ENCODE measurements at regions not wholly inside any gene's neighbourhood (a gene's known extent, or its start where the extent isn't known, plus 50 kb on each side); places are given as distances from the start of the nearest gene placed in this dataset.

DNA sequence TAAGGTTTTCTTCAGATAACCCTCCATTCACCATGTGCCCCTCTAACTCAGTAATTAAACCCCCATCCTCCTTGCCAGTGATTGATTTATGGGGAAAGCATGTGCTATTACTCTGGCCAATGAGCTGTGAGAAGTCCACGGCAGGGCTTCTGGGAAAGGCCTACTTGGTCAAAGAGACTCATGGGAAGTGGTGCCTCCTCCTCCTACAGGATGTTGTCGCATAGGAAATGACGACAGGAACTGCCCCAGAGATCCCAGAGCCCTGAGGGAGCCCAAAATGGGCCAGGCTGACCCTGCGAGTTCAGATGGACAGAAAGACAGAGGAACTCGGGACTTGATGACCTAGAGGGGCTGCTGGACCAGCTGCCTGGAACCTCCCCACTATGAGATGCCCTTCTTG lies 938.1 kb upstream of the TMEM132C start:
- H4K20me1 ChIP-seq (replicated peaks; ENCODE audit: insufficient read depth) = no peaks in the 10 kb centered on the region
- no peaks in the 10 kb centered on the region for H3F3A ChIP-seq (replicated peaks; ENCODE audit: low read depth)
- ATAC-seq (no peak), DNase-seq (ENCODE audit: low spot score) (no peak)
- H3K4me2 ChIP-seq = no peak overlapping the region
- no peak for TF ChIP-seq ZNF114 (CRISPR knock-in tag; IDR thresholded peaks at IDR 0.05)
- no peak for TF ChIP-seq CREB1 (CRISPR knock-in tag; IDR thresholded peaks at IDR 0.05; ENCODE audit: low read depth)
- TF ChIP-seq STAT1 (IDR thresholded peaks at IDR 0.05; ENCODE audit: unreplicated experiment) = no peak
- TF ChIP-seq JUNB (IDR thresholded peaks at IDR 0.05; ENCODE audit: unreplicated experiment) = no peak
- TF ChIP-seq, protein P1, sequence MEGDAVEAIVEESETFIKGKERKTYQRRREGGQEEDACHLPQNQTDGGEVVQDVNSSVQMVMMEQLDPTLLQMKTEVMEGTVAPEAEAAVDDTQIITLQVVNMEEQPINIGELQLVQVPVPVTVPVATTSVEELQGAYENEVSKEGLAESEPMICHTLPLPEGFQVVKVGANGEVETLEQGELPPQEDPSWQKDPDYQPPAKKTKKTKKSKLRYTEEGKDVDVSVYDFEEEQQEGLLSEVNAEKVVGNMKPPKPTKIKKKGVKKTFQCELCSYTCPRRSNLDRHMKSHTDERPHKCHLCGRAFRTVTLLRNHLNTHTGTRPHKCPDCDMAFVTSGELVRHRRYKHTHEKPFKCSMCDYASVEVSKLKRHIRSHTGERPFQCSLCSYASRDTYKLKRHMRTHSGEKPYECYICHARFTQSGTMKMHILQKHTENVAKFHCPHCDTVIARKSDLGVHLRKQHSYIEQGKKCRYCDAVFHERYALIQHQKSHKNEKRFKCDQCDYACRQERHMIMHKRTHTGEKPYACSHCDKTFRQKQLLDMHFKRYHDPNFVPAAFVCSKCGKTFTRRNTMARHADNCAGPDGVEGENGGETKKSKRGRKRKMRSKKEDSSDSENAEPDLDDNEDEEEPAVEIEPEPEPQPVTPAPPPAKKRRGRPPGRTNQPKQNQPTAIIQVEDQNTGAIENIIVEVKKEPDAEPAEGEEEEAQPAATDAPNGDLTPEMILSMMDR (conservative IDR thresholded peaks at IDR 0.05; ENCODE audit: low read depth in 2 of 2) = no peak
- TF ChIP-seq, protein P2, sequence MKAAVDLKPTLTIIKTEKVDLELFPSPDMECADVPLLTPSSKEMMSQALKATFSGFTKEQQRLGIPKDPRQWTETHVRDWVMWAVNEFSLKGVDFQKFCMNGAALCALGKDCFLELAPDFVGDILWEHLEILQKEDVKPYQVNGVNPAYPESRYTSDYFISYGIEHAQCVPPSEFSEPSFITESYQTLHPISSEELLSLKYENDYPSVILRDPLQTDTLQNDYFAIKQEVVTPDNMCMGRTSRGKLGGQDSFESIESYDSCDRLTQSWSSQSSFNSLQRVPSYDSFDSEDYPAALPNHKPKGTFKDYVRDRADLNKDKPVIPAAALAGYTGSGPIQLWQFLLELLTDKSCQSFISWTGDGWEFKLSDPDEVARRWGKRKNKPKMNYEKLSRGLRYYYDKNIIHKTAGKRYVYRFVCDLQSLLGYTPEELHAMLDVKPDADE (IDR thresholded peaks at IDR 0.05) = no peak
- no peak for TF ChIP-seq ZNF331 (CRISPR knock-in tag; IDR thresholded peaks at IDR 0.05; ENCODE audit: low read depth)
- TF ChIP-seq POLR2AphosphoS5 (IDR thresholded peaks at IDR 0.05; ENCODE audit: low read depth) = no peak
- TF ChIP-seq EZH2 (IDR thresholded peaks at IDR 0.05; ENCODE audit: low read depth, unreplicated experiment) = no peak
- TF ChIP-seq NANOG (IDR thresholded peaks at IDR 0.05; ENCODE audit: borderline replicate concordance) = no peak
- TF ChIP-seq, protein P3, sequence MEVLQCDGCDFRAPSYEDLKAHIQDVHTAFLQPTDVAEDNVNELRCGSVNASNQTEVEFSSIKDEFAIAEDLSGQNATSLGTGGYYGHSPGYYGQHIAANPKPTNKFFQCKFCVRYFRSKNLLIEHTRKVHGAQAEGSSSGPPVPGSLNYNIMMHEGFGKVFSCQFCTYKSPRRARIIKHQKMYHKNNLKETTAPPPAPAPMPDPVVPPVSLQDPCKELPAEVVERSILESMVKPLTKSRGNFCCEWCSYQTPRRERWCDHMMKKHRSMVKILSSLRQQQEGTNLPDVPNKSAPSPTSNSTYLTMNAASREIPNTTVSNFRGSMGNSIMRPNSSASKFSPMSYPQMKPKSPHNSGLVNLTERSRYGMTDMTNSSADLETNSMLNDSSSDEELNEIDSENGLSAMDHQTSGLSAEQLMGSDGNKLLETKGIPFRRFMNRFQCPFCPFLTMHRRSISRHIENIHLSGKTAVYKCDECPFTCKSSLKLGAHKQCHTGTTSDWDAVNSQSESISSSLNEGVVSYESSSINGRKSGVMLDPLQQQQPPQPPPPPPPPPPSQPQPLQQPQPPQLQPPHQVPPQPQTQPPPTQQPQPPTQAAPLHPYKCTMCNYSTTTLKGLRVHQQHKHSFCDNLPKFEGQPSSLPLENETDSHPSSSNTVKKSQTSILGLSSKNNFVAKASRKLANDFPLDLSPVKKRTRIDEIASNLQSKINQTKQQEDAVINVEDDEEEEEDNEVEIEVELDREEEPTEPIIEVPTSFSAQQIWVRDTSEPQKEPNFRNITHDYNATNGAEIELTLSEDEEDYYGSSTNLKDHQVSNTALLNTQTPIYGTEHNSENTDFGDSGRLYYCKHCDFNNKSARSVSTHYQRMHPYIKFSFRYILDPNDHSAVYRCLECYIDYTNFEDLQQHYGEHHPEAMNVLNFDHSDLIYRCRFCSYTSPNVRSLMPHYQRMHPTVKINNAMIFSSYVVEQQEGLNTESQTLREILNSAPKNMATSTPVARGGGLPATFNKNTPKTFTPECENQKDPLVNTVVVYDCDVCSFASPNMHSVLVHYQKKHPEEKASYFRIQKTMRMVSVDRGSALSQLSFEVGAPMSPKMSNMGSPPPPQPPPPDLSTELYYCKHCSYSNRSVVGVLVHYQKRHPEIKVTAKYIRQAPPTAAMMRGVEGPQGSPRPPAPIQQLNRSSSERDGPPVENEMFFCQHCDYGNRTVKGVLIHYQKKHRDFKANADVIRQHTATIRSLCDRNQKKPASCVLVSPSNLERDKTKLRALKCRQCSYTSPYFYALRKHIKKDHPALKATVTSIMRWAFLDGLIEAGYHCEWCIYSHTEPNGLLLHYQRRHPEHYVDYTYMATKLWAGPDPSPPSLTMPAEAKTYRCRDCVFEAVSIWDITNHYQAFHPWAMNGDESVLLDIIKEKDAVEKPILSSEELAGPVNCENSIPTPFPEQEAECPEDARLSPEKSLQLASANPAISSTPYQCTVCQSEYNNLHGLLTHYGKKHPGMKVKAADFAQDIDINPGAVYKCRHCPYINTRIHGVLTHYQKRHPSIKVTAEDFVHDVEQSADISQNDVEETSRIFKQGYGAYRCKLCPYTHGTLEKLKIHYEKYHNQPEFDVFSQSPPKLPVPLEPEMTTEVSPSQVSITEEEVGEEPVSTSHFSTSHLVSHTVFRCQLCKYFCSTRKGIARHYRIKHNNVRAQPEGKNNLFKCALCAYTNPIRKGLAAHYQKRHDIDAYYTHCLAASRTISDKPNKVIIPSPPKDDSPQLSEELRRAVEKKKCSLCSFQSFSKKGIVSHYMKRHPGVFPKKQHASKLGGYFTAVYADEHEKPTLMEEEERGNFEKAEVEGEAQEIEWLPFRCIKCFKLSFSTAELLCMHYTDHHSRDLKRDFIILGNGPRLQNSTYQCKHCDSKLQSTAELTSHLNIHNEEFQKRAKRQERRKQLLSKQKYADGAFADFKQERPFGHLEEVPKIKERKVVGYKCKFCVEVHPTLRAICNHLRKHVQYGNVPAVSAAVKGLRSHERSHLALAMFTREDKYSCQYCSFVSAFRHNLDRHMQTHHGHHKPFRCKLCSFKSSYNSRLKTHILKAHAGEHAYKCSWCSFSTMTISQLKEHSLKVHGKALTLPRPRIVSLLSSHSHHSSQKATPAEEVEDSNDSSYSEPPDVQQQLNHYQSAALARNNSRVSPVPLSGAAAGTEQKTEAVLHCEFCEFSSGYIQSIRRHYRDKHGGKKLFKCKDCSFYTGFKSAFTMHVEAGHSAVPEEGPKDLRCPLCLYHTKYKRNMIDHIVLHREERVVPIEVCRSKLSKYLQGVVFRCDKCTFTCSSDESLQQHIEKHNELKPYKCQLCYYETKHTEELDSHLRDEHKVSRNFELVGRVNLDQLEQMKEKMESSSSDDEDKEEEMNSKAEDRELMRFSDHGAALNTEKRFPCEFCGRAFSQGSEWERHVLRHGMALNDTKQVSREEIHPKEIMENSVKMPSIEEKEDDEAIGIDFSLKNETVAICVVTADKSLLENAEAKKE (CRISPR knock-in tag; IDR thresholded peaks at IDR 0.05) = no peak
- TF ChIP-seq EZH2phosphoT487 (IDR thresholded peaks at IDR 0.05; ENCODE audit: unreplicated experiment) = no peak
- TF ChIP-seq, protein P4, sequence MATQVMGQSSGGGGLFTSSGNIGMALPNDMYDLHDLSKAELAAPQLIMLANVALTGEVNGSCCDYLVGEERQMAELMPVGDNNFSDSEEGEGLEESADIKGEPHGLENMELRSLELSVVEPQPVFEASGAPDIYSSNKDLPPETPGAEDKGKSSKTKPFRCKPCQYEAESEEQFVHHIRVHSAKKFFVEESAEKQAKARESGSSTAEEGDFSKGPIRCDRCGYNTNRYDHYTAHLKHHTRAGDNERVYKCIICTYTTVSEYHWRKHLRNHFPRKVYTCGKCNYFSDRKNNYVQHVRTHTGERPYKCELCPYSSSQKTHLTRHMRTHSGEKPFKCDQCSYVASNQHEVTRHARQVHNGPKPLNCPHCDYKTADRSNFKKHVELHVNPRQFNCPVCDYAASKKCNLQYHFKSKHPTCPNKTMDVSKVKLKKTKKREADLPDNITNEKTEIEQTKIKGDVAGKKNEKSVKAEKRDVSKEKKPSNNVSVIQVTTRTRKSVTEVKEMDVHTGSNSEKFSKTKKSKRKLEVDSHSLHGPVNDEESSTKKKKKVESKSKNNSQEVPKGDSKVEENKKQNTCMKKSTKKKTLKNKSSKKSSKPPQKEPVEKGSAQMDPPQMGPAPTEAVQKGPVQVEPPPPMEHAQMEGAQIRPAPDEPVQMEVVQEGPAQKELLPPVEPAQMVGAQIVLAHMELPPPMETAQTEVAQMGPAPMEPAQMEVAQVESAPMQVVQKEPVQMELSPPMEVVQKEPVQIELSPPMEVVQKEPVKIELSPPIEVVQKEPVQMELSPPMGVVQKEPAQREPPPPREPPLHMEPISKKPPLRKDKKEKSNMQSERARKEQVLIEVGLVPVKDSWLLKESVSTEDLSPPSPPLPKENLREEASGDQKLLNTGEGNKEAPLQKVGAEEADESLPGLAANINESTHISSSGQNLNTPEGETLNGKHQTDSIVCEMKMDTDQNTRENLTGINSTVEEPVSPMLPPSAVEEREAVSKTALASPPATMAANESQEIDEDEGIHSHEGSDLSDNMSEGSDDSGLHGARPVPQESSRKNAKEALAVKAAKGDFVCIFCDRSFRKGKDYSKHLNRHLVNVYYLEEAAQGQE (IDR thresholded peaks at IDR 0.05; ENCODE audit: unreplicated experiment) = no peak
- Mint-ChIP-seq H3K9me3 (peaks cover 95% of the 10 kb centered on the region), H3K4me3 (no peak overlapping the region), H3K27ac (no peak overlapping the region), H3K27me3 (ENCODE audit: insufficient read depth, low read depth, poor library complexity) (peaks cover 1% of the 10 kb centered on the region), H3K4me1 (no peaks in the 10 kb centered on the region), H3K36me3 (ENCODE audit: low read depth) (peaks cover 42% of the 10 kb centered on the region)
- H3K27ac ChIP-seq (ENCODE audit: low read depth) = no peak overlapping the region
- no peaks in the 10 kb centered on the region for H3K27me3 ChIP-seq (ENCODE audit: insufficient read depth)
- H3K4me3 ChIP-seq = no peak overlapping the region
- H3K36me3 ChIP-seq (ENCODE audit: insufficient read depth) = no peaks in the 10 kb centered on the region; the same call in 1 of the 2 replicates
- H2AFZ ChIP-seq = no peak overlapping the region
- H3K79me2 ChIP-seq (replicated peaks; ENCODE audit: insufficient read depth) = no peaks in the 10 kb centered on the region
- 0 out of 2 replicates have a peak, but pooled peaks cover 5% of the 10 kb centered on the region for H3K9me2 ChIP-seq (ENCODE audit: insufficient read depth)
- no peaks in the 10 kb centered on the region for H3K4me1 ChIP-seq (ENCODE audit: insufficient read depth)
